ENCODE measurements at regions not wholly inside any gene's neighbourhood (a gene's known extent, or its start where the extent isn't known, plus 50 kb on each side); places are given as distances from the start of the nearest gene placed in this dataset.

DNA sequence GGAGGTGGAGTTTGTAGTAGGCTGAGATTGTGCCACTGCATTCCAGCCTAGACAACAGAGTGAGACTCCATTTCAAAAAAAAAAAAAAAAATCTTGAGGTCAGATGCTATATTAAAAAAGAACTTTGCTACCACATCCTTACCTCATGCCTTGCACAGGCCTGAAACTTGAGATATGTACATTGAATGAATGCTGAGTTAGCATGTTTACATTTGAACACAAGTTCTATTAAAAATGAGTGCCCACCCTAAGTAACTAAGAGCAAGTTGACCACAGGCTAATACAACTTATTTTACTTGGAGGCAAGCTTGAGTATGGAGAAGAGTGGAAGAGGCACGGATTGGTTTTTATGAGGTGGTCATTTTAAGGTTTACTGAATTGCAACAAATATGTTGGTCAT is 276.6 kb upstream of the GATB start:
- TF ChIP-seq STAT1 (conservative IDR thresholded peaks at IDR 0.05) (no peak), MTA2 (IDR thresholded peaks at IDR 0.05; ENCODE audit: low read depth) (no peak), CBFB (IDR thresholded peaks at IDR 0.05; ENCODE audit: low read depth) (no peak), BRCA1 (IDR thresholded peaks at IDR 0.05; ENCODE audit: low read depth, low read length) (no peak), HDAC6 (IDR thresholded peaks at IDR 0.05; ENCODE audit: unreplicated experiment) (no peak)
- TF ChIP-seq, protein P1, sequence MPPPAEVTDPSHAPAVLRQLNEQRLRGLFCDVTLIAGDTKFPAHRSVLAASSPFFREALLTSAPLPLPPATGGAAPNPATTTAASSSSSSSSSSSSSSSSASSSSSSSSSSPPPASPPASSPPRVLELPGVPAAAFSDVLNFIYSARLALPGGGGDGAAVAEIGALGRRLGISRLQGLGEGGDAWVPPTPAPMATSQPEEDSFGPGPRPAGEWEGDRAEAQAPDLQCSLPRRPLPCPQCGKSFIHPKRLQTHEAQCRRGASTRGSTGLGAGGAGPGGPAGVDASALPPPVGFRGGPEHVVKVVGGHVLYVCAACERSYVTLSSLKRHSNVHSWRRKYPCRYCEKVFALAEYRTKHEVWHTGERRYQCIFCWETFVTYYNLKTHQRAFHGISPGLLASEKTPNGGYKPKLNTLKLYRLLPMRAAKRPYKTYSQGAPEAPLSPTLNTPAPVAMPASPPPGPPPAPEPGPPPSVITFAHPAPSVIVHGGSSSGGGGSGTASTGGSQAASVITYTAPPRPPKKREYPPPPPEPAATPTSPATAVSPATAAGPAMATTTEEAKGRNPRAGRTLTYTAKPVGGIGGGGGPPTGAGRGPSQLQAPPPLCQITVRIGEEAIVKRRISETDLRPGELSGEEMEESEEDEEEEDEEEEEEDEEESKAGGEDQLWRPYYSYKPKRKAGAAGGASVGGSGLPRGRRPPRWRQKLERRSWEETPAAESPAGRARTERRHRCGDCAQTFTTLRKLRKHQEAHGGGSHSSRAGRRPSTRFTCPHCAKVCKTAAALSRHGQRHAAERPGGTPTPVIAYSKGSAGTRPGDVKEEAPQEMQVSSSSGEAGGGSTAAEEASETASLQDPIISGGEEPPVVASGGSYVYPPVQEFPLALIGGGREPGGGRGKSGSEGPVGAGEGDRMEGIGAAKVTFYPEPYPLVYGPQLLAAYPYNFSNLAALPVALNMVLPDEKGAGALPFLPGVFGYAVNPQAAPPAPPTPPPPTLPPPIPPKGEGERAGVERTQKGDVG (CRISPR knock-in tag; IDR thresholded peaks at IDR 0.05) = no peak
- TF ChIP-seq, protein P2, sequence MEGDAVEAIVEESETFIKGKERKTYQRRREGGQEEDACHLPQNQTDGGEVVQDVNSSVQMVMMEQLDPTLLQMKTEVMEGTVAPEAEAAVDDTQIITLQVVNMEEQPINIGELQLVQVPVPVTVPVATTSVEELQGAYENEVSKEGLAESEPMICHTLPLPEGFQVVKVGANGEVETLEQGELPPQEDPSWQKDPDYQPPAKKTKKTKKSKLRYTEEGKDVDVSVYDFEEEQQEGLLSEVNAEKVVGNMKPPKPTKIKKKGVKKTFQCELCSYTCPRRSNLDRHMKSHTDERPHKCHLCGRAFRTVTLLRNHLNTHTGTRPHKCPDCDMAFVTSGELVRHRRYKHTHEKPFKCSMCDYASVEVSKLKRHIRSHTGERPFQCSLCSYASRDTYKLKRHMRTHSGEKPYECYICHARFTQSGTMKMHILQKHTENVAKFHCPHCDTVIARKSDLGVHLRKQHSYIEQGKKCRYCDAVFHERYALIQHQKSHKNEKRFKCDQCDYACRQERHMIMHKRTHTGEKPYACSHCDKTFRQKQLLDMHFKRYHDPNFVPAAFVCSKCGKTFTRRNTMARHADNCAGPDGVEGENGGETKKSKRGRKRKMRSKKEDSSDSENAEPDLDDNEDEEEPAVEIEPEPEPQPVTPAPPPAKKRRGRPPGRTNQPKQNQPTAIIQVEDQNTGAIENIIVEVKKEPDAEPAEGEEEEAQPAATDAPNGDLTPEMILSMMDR (IDR thresholded peaks at IDR 0.05 in 2 of 3, conservative IDR thresholded peaks at IDR 0.05 in 1 of 3; ENCODE audit: control insufficient read depth in 2 of 3, extremely low read depth in 1 of 3, insufficient read depth in 1 of 3, low read depth in 3 of 3, low read length in 3 of 3) = no peak

All from GM12878 (cell line).